DND-41 (cell line): ENCODE measurements at regions not wholly inside any gene's neighbourhood (a gene's known extent, or its start where the extent isn't known, plus 50 kb on each side); places are given as distances from the start of the nearest gene placed in this dataset.

Source experiments
- ATAC-seq: fragments of 200-7000 bp; cut with Tn5 transposase; 3 replicates; pipeline ENCODE4 v1.9.1; 2021; ENCODE audit warnings: low read depth; ENCODE audit not compliant: insufficient read depth
- DNase-seq: peaks from one replicate; pipeline ENCODE4 v3.0.0-alpha.2; 2020
- H2AFZ ChIP-seq: 2 replicates; pipeline ENCODE4 v1.6.0; 2012; ENCODE audit warnings: low read depth, low read length
- H3K27ac ChIP-seq: 2 replicates; pipeline ENCODE4 v1.5.1; 2012; ENCODE audit warnings: low read length, inconsistent platforms
- H3K27me3 ChIP-seq: fragments of 200-600 bp; sonication (generic); 2 replicates; pipeline ENCODE4 v1.6.0; 2012; ENCODE audit warnings: low read length, mild to moderate bottlenecking, inconsistent platforms; ENCODE audit not compliant: insufficient read depth, poor library complexity
- H3K36me3 ChIP-seq: 2 replicates; pipeline ENCODE4 v1.5.1; 2012; ENCODE audit warnings: low read length, inconsistent platforms; ENCODE audit not compliant: insufficient read depth
- H3K4me1 ChIP-seq: 2 replicates; pipeline ENCODE4 v1.5.1; 2012; ENCODE audit warnings: mild to moderate bottlenecking, low read length; ENCODE audit not compliant: insufficient read depth
- H3K4me2 ChIP-seq: 2 replicates; pipeline ENCODE4 v1.6.0; 2012; ENCODE audit warnings: mild to moderate bottlenecking, moderate library complexity, low read length, inconsistent platforms; ENCODE audit not compliant: insufficient read depth
- H3K4me3 ChIP-seq, 2 experiments: fragments of 200-600 bp in 1 of 2; shearing (Covaris generic) in 1 of 2; 2 replicates each; pipeline ENCODE4 v1.5.1; 2012 to 2016; ENCODE audit warnings: inconsistent platforms in 2 of 2, low read length in 2 of 2, mild to moderate bottlenecking in 2 of 2, low read depth in 1 of 2, moderate library complexity in 1 of 2
- H3K79me2 ChIP-seq: 2 replicates; pipeline ENCODE4 v1.6.0; 2012; ENCODE audit warnings: low read length, inconsistent platforms; ENCODE audit not compliant: insufficient read depth
- H3K9ac ChIP-seq: 2 replicates; pipeline ENCODE4 v1.6.0; 2012; ENCODE audit warnings: low read depth, mild to moderate bottlenecking, inconsistent platforms, low read length, moderate library complexity
- H3K9me3 ChIP-seq: 2 replicates; pipeline ENCODE4 v1.5.1; 2012; ENCODE audit warnings: low read length, moderate library complexity, mild to moderate bottlenecking, inconsistent platforms; ENCODE audit not compliant: insufficient read depth, severe bottlenecking
- H4K20me1 ChIP-seq: 2 replicates; pipeline ENCODE4 v1.6.0; 2012; ENCODE audit warnings: low read length; ENCODE audit not compliant: insufficient read depth
- CTCF ChIP-seq: IDR thresholded peaks from 2 replicates; pipeline ENCODE4 v1.5.1; 2012; ENCODE audit warnings: borderline replicate concordance, low read length, moderate library complexity, mild to moderate bottlenecking; ENCODE audit not compliant: poor library complexity, severe bottlenecking; ENCODE audit errors: extremely low read depth
- EZH2 ChIP-seq: IDR thresholded peaks from 3 replicates; pipeline ENCODE4 v1.6.1; 2012; ENCODE audit warnings: borderline replicate concordance, low read depth, mild to moderate bottlenecking, moderate library complexity, low read length, inconsistent platforms; ENCODE audit not compliant: severe bottlenecking

- DNase-seq (no peak), ATAC-seq (no peak)
- H3K27ac ChIP-seq: no peak overlapping the region
- no peaks in the 10 kb centered on the region for H3K9me3 ChIP-seq
- TF ChIP-seq CTCF: no peak
- no peak for TF ChIP-seq EZH2
- no peaks in the 10 kb centered on the region for H3K27me3 ChIP-seq
- no peaks in the 10 kb centered on the region for H3K4me1 ChIP-seq
- H3K4me2 ChIP-seq: no peak overlapping the region
- no peaks in the 10 kb centered on the region for H3K36me3 ChIP-seq
- H3K4me3 ChIP-seq: no peak overlapping the region
- no peak overlapping the region for H3K9ac ChIP-seq
- H3K79me2 ChIP-seq: no peaks in the 10 kb centered on the region
- no peaks in the 10 kb centered on the region for H4K20me1 ChIP-seq
- no peak overlapping the region for H2AFZ ChIP-seq
Measured at GRCh38 chr5:103764403-103764802, 201.8 kb upstream of the NUDT12 start.

GRCh38 chr5:103758996-103759395, 196.4 kb upstream of the NUDT12 start:
- no peak overlapping the region for H3K9ac ChIP-seq
- H3K4me2 ChIP-seq: no peak overlapping the region
- no peak for ATAC-seq
- H3K36me3 ChIP-seq: no peaks in the 10 kb centered on the region
- H4K20me1 ChIP-seq: no peaks in the 10 kb centered on the region
- no peaks in the 10 kb centered on the region for H3K4me1 ChIP-seq
- no peaks in the 10 kb centered on the region for H3K9me3 ChIP-seq
- H3K4me3 ChIP-seq: no peak overlapping the region
- no peaks in the 10 kb centered on the region for H3K79me2 ChIP-seq
- no peaks in the 10 kb centered on the region for H3K27me3 ChIP-seq
- no peak overlapping the region for H2AFZ ChIP-seq
- TF ChIP-seq CTCF (no peak), EZH2 (no peak)
- H3K27ac ChIP-seq: no peak overlapping the region
- no peak for DNase-seq

- no peaks in the 10 kb centered on the region for H4K20me1 ChIP-seq
- no peak overlapping the region for H3K9ac ChIP-seq
- no peaks in the 10 kb centered on the region for H3K36me3 ChIP-seq
- no peak for ATAC-seq
- no peaks in the 10 kb centered on the region for H3K9me3 ChIP-seq
- H3K4me2 ChIP-seq: no peak overlapping the region
- no peaks in the 10 kb centered on the region for H3K4me1 ChIP-seq
- DNase-seq: no peak
- H3K27me3 ChIP-seq: no peaks in the 10 kb centered on the region
- H3K79me2 ChIP-seq: no peaks in the 10 kb centered on the region
- TF ChIP-seq CTCF: no peak
- no peak for TF ChIP-seq EZH2
- H2AFZ ChIP-seq: no peak overlapping the region
- H3K27ac ChIP-seq: no peak overlapping the region
- H3K4me3 ChIP-seq: no peak overlapping the region
Measured at GRCh38 chr5:103755974-103756373, 193.4 kb upstream of the NUDT12 start.
